ENCODE measurements at regions not wholly inside any gene's neighbourhood (a gene's known extent, or its start where the extent isn't known, plus 50 kb on each side); places are given as distances from the start of the nearest gene placed in this dataset.

DNA sequence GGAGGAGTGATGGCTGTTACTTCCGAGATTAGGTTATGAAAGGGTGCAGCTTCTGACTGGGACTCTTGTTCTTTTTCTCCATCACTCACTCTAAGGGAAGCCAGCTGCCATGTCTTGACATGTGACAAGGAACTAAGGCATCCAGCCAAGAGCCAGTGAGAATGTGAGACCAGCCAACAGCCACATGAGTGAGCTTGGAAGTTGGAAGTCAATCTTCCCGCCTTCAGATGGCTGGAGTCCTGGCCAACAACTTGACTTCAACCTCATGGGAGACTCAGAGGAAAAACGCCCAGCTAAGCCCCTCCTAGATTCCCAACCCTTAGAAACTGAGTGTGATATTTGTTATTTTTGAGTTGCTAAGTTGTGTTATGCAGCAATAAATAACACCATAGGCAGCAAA, 201.1 kb downstream of the SNX18 start:
- Mint-ChIP-seq H3K4me3 (ENCODE audit: low read depth, unreplicated experiment) (no peak overlapping the region), H3K9me3 (ENCODE audit: low read depth, unreplicated experiment) (peaks cover 5% of the 10 kb centered on the region), H3K27ac (ENCODE audit: unreplicated experiment) (no peak overlapping the region), H3K4me1 (ENCODE audit: low read depth, unreplicated experiment) (no peaks in the 10 kb centered on the region), H3K36me3 (ENCODE audit: insufficient read depth, unreplicated experiment) (no peaks in the 10 kb centered on the region), H3K27me3 (ENCODE audit: unreplicated experiment) (no peaks in the 10 kb centered on the region)
- CTCF ChIA-PET: no interaction called here
- TF ChIP-seq, protein P1, sequence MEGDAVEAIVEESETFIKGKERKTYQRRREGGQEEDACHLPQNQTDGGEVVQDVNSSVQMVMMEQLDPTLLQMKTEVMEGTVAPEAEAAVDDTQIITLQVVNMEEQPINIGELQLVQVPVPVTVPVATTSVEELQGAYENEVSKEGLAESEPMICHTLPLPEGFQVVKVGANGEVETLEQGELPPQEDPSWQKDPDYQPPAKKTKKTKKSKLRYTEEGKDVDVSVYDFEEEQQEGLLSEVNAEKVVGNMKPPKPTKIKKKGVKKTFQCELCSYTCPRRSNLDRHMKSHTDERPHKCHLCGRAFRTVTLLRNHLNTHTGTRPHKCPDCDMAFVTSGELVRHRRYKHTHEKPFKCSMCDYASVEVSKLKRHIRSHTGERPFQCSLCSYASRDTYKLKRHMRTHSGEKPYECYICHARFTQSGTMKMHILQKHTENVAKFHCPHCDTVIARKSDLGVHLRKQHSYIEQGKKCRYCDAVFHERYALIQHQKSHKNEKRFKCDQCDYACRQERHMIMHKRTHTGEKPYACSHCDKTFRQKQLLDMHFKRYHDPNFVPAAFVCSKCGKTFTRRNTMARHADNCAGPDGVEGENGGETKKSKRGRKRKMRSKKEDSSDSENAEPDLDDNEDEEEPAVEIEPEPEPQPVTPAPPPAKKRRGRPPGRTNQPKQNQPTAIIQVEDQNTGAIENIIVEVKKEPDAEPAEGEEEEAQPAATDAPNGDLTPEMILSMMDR (IDR thresholded peaks at IDR 0.05; ENCODE audit: unreplicated experiment): no peak
- intact Hi-C loops (cut with micrococcal nuclease; ENCODE audit: unreplicated experiment): no loop called here
- DNase-seq: no peak
- no TSS peak for BruUV-seq (replicated peaks)

DNA sequence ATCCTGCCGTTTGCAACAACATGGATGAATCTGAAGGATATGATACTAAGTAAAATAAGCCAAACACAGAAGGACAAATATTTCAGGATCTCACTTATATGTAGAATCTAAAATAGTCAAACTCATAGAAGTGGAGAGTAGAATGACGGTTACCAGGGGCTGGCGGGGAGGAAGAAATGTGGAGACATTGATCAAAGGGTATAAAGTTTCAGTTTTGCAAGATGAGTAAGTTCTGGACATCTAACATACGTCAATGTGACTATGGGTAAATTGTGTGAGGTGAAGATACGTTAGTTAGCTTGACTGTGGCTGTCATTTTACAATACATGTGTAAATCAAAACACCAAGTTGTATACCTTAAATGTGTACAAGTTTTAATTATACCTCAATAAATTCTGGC, 200.3 kb downstream of the SNX18 start:
- H3K36me3 Mint-ChIP-seq (ENCODE audit: insufficient read depth, unreplicated experiment): no peaks in the 10 kb centered on the region
- TF ChIP-seq, protein P1 (IDR thresholded peaks at IDR 0.05; ENCODE audit: unreplicated experiment): no peak
- DNase-seq: no peak
- no peaks in the 10 kb centered on the region for H3K27me3 Mint-ChIP-seq (ENCODE audit: unreplicated experiment)
- no peaks in the 10 kb centered on the region for H3K4me1 Mint-ChIP-seq (ENCODE audit: low read depth, unreplicated experiment)
- H3K9me3 Mint-ChIP-seq (ENCODE audit: low read depth, unreplicated experiment): peaks cover 5% of the 10 kb centered on the region
- H3K4me3 Mint-ChIP-seq (ENCODE audit: low read depth, unreplicated experiment): no peak overlapping the region
- CTCF ChIA-PET: no interaction called here
- intact Hi-C loops (cut with micrococcal nuclease; ENCODE audit: unreplicated experiment): no loop called here
- no TSS peak for BruUV-seq (replicated peaks)
- no peak overlapping the region for H3K27ac Mint-ChIP-seq (ENCODE audit: unreplicated experiment)

DNA sequence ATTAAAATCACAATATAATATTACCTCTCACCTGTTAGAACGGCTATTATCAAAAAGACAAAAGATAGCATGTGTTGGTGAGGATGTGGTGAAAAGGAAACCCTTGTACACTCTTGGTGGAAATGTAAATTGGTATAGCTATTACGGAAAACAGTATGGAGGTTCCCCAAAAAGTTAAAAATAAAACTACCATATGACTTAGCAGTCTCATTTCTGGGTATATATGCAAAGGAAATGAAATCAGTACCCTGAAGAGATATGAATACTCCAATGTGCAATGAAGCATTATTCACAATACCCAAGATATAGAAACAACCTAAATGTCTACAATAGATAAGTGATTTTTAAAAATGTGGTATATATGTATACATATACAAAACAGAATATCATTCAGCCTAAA, 199.9 kb downstream of the SNX18 start:
- TF ChIP-seq, protein P1 (IDR thresholded peaks at IDR 0.05; ENCODE audit: unreplicated experiment): no peak
- Mint-ChIP-seq H3K9me3 (ENCODE audit: low read depth, unreplicated experiment) (peaks cover 5% of the 10 kb centered on the region), H3K27ac (ENCODE audit: unreplicated experiment) (no peak overlapping the region), H3K4me1 (ENCODE audit: low read depth, unreplicated experiment) (no peaks in the 10 kb centered on the region), H3K27me3 (ENCODE audit: unreplicated experiment) (no peaks in the 10 kb centered on the region), H3K36me3 (ENCODE audit: insufficient read depth, unreplicated experiment) (no peaks in the 10 kb centered on the region), H3K4me3 (ENCODE audit: low read depth, unreplicated experiment) (no peak overlapping the region)
- DNase-seq: no peak
- intact Hi-C loops (cut with micrococcal nuclease; ENCODE audit: unreplicated experiment): no loop called here
- no TSS peak for BruUV-seq (replicated peaks)
- CTCF ChIA-PET: no interaction called here

DNA sequence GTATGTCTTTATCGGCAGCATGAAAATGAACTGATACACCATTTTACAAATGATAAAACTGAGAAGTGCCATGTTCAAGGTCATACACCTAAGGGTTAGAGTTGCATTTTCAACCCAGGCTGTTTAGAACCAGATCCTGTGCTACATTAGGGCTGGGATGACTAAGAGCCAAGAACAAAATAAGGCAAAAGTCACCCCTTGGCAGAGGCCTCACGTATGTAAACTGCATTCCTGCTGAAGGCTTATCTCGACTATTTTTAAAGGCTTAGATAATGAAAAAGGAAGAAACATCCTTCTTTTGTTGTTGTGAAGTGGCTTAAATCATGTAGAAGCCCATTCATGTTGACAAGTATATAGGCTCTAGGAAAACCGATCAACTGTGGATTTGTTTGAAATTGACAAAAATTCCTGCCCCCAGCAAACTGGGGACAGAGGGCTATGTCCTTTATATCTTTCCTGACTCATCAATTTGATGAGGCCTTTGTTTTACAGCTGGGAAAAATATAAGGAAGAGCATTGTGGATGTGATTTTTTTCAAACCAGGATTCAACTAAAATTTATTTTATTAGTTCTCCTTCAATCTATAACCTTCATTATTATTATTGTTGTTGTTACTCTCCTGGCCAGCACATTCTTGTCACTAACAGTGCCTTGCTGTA, 196.5 kb downstream of the SNX18 start:
- BruUV-seq (replicated peaks): no TSS peak
- CTCF ChIA-PET: no interaction called here

More for the DNA sequence above, 196.5 kb downstream of the SNX18 start:
- Mint-ChIP-seq H3K4me1 (ENCODE audit: low read depth, unreplicated experiment) (no peaks in the 10 kb centered on the region), H3K9me3 (ENCODE audit: low read depth, unreplicated experiment) (peaks cover 8% of the 10 kb centered on the region), H3K36me3 (ENCODE audit: insufficient read depth, unreplicated experiment) (no peaks in the 10 kb centered on the region), H3K27me3 (ENCODE audit: unreplicated experiment) (no peaks in the 10 kb centered on the region), H3K4me3 (ENCODE audit: low read depth, unreplicated experiment) (no peak overlapping the region), H3K27ac (ENCODE audit: unreplicated experiment) (no peak overlapping the region)
- TF ChIP-seq, protein P1 (IDR thresholded peaks at IDR 0.05; ENCODE audit: unreplicated experiment): no peak
- intact Hi-C loops (cut with micrococcal nuclease; ENCODE audit: unreplicated experiment): no loop called here
- no peak for DNase-seq
